GM21723 (cell line): ENCODE measurements at regions not wholly inside any gene's neighbourhood (a gene's known extent, or its start where the extent isn't known, plus 50 kb on each side); places are given as distances from the start of the nearest gene placed in this dataset.

Source experiments
- ATAC-seq: cut with Tn5 transposase; IDR thresholded peaks from one replicate; pipeline ENCODE4 v1.9.1; 2021; ENCODE audit warnings: mild to moderate bottlenecking, moderate library complexity; ENCODE audit not compliant: unreplicated experiment

DNA sequence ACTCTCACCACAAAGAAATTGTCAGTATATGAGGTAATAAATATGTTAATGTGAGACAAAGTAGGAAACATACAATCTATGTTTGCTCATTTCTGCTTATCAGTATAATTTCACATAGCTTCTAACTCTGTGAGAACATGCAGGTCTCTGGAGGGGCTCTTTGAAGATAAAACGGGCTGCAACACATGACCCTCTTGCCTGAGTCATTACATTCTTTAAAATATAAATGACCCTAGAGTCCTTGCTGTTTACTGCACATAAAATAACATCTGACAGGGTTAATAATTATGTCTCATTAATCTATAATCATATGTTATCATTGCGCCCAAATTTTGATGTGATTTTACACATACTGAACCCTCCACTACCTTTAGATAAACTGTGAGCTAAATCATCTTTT is 681.5 kb downstream of the ARAP2 start:
- no peak for ATAC-seq

DNA sequence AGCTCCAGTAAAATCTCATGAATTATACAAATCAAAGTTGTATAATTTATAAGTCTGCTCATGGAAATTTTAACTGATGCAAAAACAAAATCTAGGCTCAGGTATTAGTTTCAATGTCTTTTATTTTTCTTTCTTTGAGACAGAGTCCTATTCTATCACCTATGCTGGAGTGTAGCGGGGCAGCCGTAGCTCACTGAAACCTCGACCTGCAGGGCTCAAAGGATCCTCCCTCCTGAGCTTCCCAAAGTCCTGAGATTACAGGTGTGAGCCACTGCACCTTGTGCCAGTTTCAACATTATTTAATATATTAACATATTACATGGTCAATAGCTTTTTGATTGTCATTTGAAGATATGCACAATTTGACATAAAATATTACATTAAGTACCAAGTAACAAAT is 678.7 kb downstream of the ARAP2 start:
- no peak for ATAC-seq

DNA sequence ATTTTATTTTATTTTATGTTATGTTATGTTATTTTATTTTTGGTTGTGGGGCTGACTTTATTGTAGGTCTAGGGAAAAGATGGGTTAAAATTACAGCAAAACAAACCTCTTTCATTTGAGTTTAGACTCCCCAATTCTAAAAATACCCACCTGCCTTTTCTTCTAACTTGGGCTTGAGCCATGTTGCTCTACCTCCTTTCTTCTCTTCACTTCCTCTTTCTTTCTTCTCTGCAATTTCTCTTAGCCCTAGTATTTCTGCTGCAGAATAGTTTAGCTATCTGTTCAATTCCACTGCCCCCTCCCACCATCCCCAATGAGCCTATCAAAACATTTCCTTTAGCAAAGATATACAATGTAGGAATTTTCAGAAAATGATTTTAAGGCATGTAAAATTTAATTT is 653.3 kb downstream of the ARAP2 start:
- no peak for ATAC-seq

DNA sequence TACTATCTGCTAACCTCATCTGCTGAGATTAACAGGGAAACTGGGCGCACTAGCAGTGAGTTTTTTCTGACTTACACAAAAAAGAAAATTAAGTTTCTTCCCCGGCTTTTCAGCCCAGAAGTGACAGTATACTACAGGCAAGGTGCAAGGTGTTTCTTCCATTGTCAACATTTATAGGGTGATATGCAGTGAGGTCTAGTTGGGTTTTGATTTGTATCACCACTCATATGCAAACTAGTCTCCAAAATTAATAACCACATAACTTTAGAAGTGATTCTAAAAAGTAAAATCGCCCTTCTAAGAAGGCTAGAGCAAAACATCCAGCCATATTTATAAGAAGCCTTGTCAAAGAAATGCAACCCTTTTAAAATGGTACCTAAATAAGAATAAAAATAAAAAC is 640.1 kb downstream of the ARAP2 start:
- ATAC-seq = no peak

DNA sequence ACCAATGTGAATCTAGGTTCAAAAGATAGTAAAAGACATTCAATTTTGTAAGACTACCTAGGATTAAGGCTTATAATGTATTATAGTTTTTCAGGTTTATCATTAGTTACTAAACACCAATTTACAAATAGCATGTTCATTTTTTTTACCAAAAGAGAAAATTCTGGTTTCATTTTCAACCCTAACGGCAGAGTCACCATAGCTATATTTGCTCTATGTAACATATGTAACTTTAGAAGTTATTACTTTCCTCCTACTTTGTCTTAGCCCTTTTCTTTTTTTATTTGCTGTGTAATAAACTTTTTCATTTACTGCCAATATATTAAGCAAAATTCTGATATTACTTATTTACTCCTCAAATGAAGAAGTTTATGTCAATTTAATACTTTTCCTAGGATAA is 639.6 kb downstream of the ARAP2 start:
- no peak for ATAC-seq

DNA sequence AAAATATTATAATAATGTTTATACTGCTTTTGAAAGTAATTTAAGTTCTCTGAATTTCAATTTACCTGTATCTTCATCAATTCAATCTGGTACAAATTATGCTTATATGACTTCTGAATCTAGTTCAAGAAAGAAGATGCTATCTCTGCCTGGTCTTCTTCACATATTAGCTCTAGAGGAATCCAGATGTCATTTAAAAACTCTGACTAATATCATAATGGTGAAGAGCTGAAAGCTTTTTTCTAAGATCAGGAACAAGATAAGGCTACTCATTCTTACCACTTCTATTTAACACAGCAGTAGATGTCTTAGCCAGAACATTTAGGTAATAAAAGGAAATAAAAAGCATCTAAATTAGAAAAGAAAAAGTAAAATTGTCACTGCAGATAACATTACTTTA is 636.1 kb downstream of the ARAP2 start:
- ATAC-seq = no peak

DNA sequence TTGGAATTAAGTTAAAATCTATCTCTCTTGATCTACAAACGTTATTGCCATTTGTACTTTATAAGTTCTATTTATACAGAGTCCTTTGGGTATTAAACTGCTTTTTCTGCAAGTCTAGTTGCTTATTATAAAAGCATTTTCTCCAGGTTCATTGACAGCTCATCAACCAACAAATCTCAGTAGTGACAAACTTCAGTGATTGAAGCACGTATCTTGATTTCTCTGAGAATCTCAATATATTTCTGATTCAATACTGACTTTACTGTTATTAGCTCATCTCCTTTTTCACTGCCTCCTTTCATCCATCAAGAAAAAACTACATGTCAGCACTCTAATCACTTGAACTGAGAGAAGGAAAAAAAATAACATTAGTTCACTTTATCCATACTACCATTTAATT is 630.2 kb downstream of the ARAP2 start:
- no peak for ATAC-seq

DNA sequence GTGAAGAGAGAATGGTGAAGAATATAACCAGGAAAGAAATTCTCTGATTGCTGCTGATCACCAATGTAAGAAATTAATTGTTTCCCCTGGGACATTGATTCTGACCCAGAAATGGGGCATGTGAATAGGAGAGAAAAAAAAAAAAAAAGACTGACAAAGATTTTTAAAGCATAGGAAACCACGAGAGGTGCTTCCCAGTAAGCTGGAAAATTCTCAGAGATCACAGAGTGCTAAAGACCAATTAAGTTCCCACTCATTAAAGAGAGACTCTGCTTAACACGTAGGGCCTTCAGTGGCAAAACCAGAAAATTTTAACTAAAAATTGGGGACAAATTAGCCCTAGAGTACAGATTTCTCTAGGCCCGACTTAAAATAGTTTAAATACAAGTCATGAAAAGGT is 604.4 kb downstream of the ARAP2 start:
- no peak for ATAC-seq

DNA sequence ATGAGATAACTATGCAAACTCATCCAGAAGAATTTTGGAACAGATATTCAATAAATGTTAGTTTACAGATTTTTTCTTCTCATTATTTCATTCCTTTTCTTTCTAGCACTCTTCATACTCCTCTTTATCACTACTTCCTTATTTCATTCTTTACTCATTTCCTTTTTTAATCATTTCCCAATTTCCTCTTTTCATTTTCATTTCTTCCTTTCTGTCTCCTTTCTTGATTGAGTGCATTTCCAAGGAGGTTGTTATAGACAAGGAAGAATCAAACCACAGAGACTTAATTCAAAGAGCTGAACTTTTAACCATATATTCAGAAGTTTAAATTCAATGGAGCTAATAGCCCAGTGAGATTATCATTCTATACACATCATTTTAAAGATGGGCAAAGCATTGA is 600.7 kb downstream of the ARAP2 start:
- ATAC-seq = no peak

DNA sequence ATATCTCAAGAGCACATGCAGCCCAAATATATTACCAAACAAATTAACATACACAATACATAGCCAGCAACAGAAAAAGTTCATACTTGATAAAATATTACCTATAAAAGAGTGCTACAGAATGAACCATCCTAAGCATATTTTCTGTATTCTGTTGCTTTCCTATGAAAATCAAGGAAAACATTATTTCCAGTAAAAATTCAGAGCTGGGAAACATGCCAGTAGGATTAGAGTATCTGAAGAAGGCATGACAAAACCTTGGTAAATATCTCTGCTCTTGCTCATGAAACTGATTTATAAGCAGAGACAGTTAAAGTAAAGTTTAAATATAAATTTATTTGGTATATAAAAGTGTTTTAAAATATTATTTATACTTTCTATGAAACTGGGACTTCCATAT is 599.7 kb downstream of the ARAP2 start:
- ATAC-seq = no peak

DNA sequence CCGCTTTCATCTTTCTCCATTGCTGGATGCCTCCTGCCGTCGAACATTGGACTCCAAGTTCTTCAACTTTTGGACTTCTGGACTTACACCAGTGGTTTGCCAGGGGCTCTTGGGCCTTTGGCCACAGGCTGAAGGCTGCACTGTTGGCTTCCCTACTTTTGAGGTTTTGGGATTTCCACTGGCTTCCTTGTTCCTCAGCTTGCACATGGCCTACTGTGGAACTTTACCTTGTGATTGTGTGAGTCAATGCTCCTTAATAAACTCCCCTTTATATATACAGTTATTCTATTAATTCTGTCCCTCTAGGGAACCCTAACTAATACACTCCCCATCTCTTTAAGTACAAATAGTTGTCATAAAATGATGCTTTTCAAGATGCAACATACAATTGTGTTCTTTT is 595.3 kb downstream of the ARAP2 start:
- no peak for ATAC-seq

DNA sequence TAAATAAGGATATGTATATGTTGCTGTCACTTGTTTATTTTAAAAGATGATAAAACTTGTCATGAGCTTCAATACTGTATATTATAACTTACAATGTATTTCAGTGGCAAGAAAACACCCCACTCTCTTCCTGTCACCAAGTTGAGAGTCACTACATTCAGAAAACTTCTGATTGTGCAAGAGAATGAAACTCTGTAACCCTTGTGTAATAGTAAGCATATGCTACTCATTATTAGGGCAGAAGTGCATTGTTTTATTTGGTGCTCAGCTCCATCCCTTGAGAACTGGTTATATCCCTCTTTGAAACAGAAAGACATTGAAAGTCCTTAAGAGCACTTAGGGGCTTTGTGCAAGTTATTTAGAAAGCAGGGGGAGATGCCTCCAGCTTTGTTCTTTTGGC is 594.5 kb downstream of the ARAP2 start:
- no peak for ATAC-seq

DNA sequence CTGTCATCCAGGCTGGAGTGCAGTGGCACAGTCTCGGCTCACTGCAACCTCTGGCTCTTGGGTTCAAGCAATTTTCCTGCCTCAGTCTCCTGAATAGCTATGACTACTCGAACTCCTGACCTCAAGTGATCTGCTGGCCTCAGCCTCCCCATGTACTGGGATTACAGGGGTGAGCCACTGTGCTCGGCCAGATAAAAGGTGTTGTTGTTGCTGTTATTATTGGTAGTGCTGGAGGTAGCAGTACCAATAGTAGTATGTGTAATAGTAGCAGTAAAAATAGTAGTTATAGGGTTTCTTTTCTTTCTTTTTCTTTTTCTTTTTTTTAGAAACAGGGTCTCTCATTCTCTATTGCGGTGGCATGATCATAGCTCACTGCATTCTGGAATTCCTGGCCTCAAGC is 592.1 kb downstream of the ARAP2 start:
- no peak for ATAC-seq

DNA sequence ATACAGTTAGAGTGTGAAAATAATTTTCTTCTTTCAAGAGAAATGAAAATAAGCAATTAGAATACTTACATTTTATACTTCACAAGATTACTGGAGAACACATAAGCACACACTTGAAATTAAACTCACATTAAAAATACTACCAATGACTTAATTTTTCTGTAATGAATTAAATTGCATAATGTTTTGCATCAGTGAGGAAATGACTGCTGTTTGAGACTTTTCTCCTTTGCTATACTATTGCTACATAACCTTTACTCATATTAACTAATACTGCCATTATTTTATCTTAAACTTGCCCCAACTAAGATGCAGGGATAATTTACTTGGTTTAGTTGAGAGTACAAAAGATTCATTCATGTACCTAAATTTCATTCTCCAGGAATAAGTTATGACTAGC is 590.9 kb downstream of the ARAP2 start:
- no peak for ATAC-seq

DNA sequence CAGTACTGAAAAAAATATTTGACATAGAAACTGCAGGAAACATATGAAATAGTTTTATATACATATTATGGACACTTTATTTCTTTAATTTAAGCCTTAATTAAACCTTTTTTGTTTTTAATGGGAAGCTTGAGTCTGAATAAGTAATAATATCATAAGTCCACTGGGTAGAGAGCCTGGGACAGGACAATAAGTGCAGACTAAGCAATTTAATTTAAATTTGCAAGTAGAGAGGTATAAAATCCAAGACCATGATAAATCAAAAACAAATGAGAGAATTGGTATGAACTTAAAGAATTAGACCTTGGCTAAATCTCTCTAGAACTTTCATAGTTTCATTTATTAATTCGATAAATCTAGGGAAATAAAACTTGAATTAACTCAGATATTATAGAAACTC is 571.2 kb downstream of the ARAP2 start:
- ATAC-seq = no peak

DNA sequence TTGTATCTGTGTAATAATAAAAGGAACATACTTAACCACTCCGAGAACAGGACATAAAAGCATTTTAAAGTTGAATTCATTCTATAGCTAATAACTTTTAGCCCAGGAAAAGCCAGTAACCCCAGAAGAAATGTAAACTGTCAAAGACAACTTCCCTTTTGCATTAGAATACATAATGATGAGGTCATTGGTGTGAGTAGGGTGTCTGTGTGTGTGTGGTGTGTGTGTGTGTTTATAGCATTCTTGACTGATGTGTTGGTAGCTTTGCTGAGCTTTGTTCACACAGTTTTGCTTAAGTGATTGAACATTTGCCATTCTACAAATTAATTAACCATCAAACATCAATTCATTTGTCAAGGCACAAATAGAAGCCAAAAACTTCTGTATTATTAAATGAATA is 559.6 kb downstream of the ARAP2 start:
- no peak for ATAC-seq

DNA sequence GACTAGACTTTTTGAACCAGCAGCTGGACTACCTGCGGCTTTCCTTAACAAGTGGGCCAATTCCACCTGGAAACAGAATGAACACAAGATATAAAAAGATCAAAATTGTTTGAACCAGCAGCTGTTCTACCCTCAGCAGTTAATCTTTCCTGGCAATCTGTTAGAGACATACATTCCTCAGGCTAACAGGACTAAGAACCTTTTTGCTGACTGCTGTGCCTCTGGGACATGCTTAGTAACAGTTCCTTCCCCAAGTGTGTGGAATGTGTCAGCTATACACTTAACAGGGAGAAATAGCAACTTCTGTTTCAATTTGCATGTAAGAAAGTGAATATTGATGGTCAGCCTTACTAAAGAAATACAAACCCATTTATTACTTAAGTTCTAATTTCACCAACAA is 554.4 kb downstream of the ARAP2 start:
- no peak for ATAC-seq

DNA sequence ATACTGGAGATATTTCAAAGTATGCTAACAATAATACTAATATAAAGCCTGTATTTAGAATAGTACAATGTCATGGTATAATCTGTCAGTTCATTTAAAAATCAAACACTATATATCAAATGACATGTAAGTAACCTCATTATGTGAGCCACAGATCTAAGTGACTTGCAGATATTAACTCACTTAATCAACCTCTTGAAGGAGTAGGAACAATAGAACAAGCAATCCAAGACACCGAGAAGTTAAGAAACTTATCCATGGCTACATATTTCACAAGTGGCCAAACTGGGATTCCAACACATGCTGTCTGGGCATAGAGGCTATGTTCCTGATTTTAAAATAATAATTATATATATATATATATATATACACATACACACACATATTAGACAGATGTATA is 554.0 kb downstream of the ARAP2 start:
- ATAC-seq = no peak

DNA sequence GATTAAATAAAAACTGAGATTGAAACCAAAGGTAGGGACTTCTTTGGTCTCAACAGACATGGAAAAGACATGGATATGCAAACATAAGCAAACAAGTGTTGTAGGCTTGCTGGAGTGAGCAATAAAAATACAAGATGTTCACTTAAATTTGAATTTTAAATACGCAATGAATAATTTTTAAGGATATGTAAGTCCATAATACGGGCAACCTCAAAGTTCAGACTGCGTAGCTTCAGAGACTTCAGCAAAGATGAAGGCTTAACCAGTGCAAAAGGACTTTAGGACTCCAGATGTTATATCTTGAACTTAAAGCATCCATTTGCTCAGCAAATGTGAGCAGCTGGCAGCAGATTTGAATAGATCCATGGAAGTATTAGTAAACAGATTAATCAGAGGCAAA is 549.3 kb downstream of the ARAP2 start:
- no peak for ATAC-seq

DNA sequence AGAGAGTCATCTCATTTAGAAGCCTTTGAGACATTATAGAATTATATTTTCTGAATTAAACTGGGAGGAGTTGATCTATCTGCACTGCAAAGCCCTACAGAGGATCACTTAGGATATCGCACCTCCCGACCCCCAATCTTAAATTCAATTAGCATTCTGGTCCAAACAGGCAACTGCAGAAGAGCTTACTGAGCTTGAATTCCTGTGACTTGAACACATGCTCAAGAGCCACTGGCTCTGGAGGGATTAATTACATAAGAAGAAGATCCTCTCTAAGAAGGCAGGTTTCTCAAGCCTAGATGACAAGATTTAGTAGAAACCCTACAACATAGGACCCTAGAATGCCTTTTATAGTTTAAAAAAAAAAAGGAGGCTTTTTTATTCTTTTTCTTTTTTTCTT is 548.9 kb downstream of the ARAP2 start:
- no peak for ATAC-seq

DNA sequence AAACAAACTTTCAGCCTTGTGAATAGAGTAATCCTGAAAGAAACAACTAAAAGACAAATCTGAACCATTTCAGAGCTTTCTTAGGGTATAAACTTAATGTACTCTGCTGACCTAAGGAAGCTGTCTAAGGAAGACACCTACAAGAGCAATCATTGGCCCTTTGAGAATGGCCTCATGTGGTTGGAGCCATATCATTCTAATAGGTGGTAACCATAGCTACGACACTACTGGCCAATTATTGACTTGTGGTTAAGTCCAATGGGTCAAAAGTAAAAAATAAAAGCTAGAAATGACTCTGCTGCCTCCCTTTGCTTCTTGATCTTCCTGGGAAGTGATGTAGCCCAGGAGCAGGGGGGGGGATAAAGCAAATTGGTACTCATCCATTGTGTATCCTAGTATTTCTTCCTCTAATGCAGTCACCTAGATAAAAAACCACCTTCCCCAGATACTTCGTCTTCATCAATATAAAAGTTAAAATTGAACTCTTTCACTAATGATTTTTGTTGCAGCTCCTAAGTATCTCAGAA is 547.0 kb downstream of the ARAP2 start:
- ATAC-seq = no peak

DNA sequence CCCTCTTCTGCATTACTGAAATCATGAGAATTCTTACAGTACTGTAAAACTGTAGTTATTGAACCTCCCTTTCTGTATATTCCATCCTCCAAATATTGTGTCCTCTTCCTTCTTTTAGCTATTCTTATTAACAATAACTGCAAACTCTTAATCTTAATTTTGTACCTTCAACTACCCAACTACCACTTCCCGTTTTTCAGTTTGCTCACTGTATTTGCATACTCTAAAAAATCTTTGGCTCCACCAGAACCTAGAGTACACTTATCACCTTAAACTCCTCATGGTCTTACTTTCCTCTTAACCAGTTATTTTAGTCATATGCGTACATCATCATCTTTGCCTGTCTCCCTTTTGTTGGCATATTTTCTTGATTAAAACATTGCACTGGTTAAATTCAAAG is 543.7 kb downstream of the ARAP2 start:
- ATAC-seq = no peak

DNA sequence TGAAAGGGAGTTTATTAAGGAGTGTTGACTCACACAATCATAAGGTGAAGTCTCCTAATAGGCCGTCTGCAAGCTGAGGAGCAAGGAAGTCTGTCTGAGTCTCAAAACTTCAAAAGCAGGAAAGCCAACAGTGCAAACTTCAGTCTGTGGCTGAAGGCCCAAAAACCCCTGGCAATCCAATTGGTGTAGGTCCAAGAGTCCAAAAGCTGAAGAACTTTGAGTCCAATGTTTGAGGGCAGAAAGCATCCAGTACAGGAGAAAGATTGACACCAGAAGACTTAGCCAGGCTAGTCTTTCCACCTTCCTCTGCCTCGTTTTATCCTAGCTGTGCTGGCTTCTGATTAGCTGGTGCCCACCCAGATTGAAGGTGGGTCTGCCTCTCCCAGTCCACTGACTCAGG is 535.2 kb downstream of the ARAP2 start:
- ATAC-seq = no peak

DNA sequence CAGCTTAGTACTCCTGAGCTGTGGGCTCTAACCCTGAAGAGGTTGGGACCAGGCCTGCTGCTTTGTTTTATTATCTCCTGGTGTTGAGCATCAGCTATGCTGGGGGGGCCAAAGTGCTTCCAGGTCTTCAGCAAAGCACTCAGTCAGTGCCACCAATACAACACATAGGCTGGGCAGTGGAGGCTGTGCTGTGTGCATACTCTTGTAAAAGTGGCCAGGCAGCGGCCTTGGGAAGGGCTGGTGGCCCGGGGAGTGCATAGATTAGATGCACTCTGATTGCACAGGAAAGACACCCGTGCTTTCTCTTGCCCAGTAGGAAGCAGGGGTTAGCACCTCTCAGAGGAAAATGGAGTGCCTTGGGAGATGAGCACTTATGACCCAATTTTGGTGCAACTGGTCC is 534.0 kb downstream of the ARAP2 start:
- ATAC-seq = no peak
